DMS114 treated with DMSO at 0.1 percent for 48 hours (cell line): ENCODE measurements at regions not wholly inside any gene's neighbourhood (a gene's known extent, or its start where the extent isn't known, plus 50 kb on each side); places are given as distances from the start of the nearest gene placed in this dataset.
A peak's percentile ranks its signal among the peaks of the same experiment; 100 is the strongest.
"Not testable (repeated sequence)": the region's sequence is repeated elsewhere in the genome, so short reads cannot be mapped to it uniquely, and the experiment has no call there.

Source experiments
- DNase-seq: peaks from one replicate; lab custom pipeline; 2025; ENCODE audit not compliant: unreplicated experiment; lab: John Stamatoyannopoulos, UW

GRCh38 chr14:41096131-41096530 lies 510.5 kb upstream of the LRFN5 start:
- DNase-seq, result no peak

- DNase-seq, result no peak
These were observed 519.6 kb upstream of the LRFN5 start for GRCh38 chr14:41087056-41087455.

DNA sequence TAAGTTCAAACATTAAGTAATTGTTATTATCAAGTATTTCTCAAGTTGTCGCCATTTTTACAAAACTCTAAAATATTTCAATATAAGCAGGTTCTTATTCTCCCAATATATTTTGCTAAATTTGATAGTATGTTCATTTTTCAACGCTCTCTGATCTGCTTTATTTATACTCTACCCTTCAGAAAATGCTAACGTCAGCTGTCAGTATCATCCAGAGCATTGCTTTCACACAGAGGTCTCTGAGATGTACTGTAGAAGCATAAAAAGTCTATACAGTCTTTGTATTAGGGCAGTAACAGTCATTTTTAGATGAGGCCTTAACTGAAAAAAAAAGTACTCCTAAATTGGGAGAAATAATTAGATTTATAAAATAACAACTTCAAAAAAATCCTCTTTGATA lies 533.1 kb upstream of the LRFN5 start:
- DNase-seq, result no peak

GRCh38 chr14:41072776-41073175 lies 533.9 kb upstream of the LRFN5 start:
- DNase-seq, result no peak

GRCh38 chr14:41071351-41071750 lies 535.3 kb upstream of the LRFN5 start:
- DNase-seq, result no peak

- DNase-seq, result no peak
These were observed 543.9 kb upstream of the LRFN5 start for GRCh38 chr14:41062826-41063225.

GRCh38 chr14:41055589-41055988 lies 551.1 kb upstream of the LRFN5 start:
- no peak for DNase-seq

DNA sequence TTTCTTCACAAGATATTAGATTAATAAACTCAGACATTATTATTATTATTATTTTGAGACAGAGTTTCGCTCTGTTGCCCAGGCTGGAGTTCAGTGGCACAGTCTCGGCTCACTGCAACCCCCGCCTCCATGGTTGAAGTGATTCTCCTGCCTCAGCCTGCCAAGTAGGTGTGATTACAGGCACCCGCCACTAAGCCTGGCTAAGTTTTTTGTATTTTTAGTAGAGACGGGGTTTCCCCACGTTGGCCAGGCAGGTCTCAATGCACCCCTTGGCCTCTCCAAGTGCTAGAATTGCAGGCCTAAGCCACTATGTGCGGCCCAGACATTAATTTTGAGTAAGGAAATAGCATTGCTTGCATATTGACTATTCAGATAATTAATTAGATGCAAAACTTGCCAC lies 554.9 kb upstream of the LRFN5 start:
- DNase-seq, result no peak

DNA sequence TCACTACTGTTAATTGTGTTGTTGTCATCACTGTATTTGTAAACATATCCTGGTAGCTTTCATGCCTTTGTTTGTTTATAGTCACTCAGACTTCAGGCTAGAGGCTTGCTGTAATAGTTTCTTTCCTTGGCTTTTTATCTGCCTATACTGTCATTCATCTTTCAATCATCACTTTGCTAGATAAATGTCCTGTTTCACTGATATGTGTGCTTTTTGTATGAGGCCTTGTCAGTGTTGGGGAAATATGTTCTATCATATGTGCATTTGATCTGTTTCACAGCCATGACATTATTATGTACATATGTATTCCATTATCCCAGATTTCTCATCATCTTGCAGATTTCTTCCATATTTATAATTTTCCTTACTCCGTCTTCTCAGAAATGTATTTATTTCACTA lies 558.9 kb upstream of the LRFN5 start:
- DNase-seq, result no peak

- DNase-seq, result no peak
These were observed 569.3 kb upstream of the LRFN5 start for GRCh38 chr14:41037388-41037787.

DNA sequence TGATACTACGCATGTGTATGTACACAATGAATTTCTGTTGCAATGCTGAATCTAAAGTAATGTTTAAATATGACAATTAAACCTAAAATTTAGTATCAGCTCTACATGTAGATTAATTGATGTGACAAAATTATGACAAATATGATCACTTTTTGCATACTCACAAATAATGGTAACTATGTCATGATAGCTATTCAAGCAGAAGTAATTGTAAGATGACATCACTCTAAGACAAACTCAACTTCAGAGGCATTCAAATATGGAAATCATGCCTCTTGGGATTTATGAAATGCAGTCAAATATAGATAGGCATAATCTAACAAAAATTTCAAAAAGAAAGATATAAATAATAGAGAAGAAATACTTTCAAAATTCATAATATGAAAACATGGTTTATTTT lies 571.7 kb upstream of the LRFN5 start:
- DNase-seq, result no peak

DNA sequence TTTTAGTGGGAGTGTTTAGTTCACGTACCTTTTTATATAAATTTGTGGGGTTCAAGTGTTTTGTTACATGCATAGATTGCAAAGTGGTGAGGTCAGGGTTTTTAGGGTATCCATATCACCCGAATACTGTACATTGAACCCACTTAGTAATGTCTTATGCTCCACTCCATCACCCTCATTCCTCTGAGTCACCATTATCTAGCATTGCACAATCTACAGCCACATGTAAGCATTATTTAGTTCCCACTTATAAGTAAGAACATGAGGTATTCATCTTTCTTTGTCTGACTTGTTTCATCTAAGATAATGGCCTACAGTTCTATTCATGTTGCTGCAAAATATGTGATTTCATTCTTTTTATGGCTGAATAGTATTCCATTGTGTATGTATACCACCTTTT lies 583.7 kb upstream of the LRFN5 start:
- DNase-seq, result no peak

DNA sequence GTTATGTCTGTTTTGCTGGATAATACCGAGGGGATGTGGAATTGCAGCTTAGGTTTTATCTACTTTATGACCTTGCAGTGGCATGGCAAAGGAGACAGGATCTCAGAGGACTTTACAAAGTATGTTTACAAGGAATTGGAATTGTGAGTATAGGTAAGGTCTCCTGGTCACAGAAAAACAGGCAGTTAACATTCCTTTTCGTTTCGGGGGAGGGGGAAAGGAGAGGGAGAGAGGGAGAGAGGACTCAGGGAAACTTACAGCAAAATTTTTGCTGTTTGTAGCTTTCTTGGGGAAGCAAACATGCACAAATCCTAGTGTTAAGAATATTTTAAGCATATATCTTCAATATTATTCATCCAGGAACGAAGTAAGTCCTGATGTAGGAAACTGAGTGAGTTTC lies 590.5 kb upstream of the LRFN5 start:
- DNase-seq, result no peak

GRCh38 chr14:41000350-41000749 lies 606.3 kb upstream of the LRFN5 start:
- no peak for DNase-seq

- no peak for DNase-seq
These were observed 617.4 kb upstream of the LRFN5 start for GRCh38 chr14:40989260-40989659.

DNA sequence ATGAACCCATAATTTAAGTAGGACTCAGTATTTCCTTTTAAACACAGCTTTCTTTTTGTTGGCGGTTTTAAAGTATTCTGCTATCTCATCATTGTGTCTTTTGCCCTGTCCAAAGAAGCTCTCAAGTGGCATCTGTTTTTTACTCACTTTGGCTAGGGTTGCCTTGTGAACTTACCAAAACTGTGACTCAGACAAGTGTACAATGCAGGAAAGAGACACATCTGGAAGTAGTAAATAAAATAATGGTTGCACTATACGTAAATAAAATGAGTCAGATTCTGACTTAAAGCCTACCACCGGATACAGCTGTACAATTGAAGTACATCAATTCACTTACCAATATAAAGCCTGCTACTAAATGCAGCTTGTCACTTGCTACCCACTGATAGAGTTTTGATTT lies 619.2 kb upstream of the LRFN5 start:
- no peak for DNase-seq

GRCh38 chr14:40986655-40987054 lies 620.0 kb upstream of the LRFN5 start:
- DNase-seq, result no peak

DNA sequence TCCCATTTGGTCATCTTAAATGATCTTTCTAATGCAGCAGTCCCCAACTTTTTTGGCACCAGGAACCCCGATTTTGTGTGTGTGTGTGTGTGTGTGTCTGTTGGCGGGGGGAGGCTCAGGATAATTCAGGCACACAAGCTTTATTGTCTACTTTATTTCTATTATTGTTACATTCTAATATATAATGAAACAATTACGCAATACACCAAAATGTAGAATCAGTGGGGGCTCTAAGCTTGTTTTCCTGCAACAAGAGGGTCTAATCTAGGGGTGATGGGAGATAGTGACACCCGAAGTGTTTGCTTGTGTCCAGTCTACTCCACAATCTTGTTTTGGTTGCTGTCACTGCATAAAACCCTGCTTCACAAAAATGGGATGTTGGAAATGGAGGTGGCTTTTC lies 621.1 kb upstream of the LRFN5 start:
- no peak for DNase-seq

DNA sequence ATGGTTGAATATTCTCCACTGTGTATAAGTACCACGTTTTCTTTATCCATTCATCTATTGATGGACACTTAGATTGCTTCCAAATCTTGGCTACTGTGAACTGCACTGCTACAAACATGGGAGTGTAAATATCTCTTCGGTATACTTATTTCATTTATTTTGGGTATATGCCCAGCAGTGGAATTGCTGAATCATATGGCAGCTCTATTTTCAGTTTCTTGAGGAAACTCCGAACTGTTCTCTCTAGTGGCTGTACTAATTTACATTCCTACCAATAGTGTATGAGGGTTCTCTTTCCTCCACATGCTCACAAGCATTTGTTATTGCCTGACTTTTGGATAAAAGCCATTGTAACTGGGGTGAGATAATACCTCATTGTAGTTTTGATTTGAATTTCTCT lies 623.1 kb upstream of the LRFN5 start:
- no peak for DNase-seq

- DNase-seq, result no peak
These were observed 625.4 kb upstream of the LRFN5 start for GRCh38 chr14:40981247-40981646.

DNA sequence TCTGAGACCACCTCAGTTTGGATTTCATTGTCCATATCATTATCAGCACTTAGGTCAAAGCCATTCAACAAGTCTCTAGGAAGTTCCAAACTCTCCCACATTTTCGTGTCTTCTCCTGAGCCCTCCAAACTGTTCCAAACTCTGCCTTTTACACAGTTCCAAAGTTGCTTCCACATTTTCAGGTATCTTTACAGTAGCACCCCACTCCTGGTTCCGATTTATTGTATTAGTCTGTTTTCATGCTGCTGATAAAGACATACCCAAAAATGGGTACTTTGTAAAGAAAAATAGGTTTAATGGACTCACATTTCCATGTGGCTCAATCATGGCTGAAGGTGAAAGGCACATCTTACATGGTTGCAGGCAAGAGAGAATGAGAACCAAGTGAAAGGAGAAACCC lies 646.4 kb upstream of the LRFN5 start:
- not testable (repeated sequence) for DNase-seq

- DNase-seq, result peak; percentile 4
These were observed 651.6 kb upstream of the LRFN5 start for GRCh38 chr14:40955131-40955505.

DNA sequence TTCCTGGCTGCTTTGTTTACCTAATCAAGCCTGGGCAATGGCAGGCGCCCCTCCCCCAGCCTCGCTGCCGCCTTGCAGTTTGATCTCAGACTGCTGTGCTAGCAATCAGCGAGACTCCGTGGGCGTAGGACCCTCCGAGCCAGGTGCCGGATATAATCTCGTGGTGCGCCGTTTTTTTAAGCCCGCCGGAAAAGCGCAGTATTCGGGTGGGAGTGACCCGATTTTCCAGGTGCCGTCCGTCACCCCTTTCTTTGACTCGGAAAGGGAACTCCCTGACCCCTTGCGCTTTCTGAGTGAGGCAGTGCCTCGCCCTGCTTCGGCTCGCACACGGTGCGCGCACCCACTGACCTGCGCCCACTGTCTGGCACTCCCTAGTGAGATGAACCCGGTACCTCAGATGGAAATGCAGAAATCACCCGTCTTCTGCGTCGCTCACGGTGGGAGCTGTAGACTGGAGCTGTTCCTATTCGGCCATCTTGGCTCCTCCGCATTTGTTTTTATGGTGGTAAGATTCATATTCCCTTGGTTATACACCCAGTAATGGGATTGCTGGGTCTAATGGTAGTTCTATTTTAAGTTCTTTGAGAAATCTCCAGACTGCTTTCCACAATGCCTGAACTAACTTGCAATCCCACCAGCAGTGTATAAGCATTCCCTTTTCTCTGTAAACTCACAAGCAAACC lies 652.1 kb upstream of the LRFN5 start:
- DNase-seq, result not testable (repeated sequence)

GRCh38 chr14:40944521-40944920 lies 662.2 kb upstream of the LRFN5 start:
- no peak for DNase-seq
